Heart left ventricle (tissue), 13 donors: ENCODE measurements at regions not wholly inside any gene's neighbourhood (a gene's known extent, or its start where the extent isn't known, plus 50 kb on each side); places are given as distances from the start of the nearest gene placed in this dataset.

ENCODE experiments used
- CTCF ChIP-seq, 12 donors: fragments of 200-600 bp; sonication (generic) in 4 of 12; IDR thresholded peaks; one replicate each; pipeline versions ENCODE4 v1.5.0 to v1.8.0; 2018 to 2022; ENCODE audit warnings: antibody characterized with exemption in 12 of 12, mild to moderate bottlenecking in 5 of 12
- POLR2A ChIP-seq, 2 donors: fragments of 450-650 bp; IDR thresholded peaks; one replicate each; pipeline ENCODE4 v1.6.1; 2017; ENCODE audit warnings: antibody characterized with exemption in 2 of 2, mild to moderate bottlenecking in 2 of 2, moderate library complexity in 2 of 2
- donor health status: ischemic (EF 13 %, LVEDD 7.1; RV severe dilation, severe dysfunction).
- donor health status: DM: no; HTN: yes; CAD: no.
- donor health status: DM: no; HTN: no; CAD: no.
- donor health status: ischemic (EF 25% LVEDD 6.9; RV normal size, moderate dysfunction).
- donor health status: ischemic (EF 25% LVEDD 5.7; RV mildly dilated, moderate dysfunction).
- donor health status: ischemic (EF 35%, LVEDD 5.7; RV mildly dilated, moderate dysfunction).
- donor health status: nonischemic (EF 11% LVEDD 7.7; RV severe dilation, severe dysfunction).
- donor health status: DM: yes; HTN: yes; CAD: no.
- donor health status: PGD.
- donor health status: ischemic (EF 29% LVEDD 5.4; RV normal size, mild dysfunction).
- donor health status: nonischemic (EF 23%, LVEDD 6.1; RV moderate dilation, normal function).

GRCh38 chr1:217311766-217312165, 319.1 kb downstream of the GPATCH2 start:
- no peak for TF ChIP-seq POLR2A (IDR thresholded peaks at IDR 0.05)
- TF ChIP-seq CTCF (IDR thresholded peaks at IDR 0.05), result peak in 3 of 12 donors; percentile 11 to 12 (median 11)
